ENCODE measurements at regions not wholly inside any gene's neighbourhood (a gene's known extent, or its start where the extent isn't known, plus 50 kb on each side); places are given as distances from the start of the nearest gene placed in this dataset.

GRCh38 chr14:66281036-66281776 lies 205.0 kb upstream of the CCDC196 start:
- no peaks in the 10 kb centered on the region for H3K9me3 ChIP-seq (replicated peaks; ENCODE audit: insufficient read depth, low read length)
- no peaks in the 10 kb centered on the region for H4K20me1 ChIP-seq (ENCODE audit: insufficient read depth, low read length)
- TF ChIP-seq EZH2phosphoT487 (IDR thresholded peaks at IDR 0.05; ENCODE audit: low read length): no peak
- no peak for TF ChIP-seq EZH2 (optimal IDR thresholded peaks at IDR 0.05; ENCODE audit: low read depth, low read length)
- TF ChIP-seq CTCF (IDR thresholded peaks at IDR 0.05; ENCODE audit: low read length): no peak
- no peaks in the 10 kb centered on the region for H3K36me3 ChIP-seq (replicated peaks; ENCODE audit: insufficient read depth, low read length)
- no peak overlapping the region for H2AFZ ChIP-seq (ENCODE audit: low read length)
- H3K27me3 ChIP-seq (replicated peaks; ENCODE audit: insufficient read depth, low read length): no peaks in the 10 kb centered on the region
- no peaks in the 10 kb centered on the region for H3K79me2 ChIP-seq (ENCODE audit: low read length)
- H3K4me1 ChIP-seq (ENCODE audit: low read length): no peaks in the 10 kb centered on the region
- H3F3A ChIP-seq (ENCODE audit: insufficient read depth, low read length): no peaks in the 10 kb centered on the region
- no peak overlapping the region for H3K9ac ChIP-seq (ENCODE audit: low read length)
- no peak for DNase-seq
- no peak overlapping the region for H3K27ac ChIP-seq (ENCODE audit: low read length)
- H3K4me3 ChIP-seq (ENCODE audit: low read length): no peak overlapping the region
- no peak overlapping the region for H3K4me2 ChIP-seq (ENCODE audit: low read depth, low read length)
- H3K9me2 ChIP-seq (replicated peaks; ENCODE audit: insufficient read depth, low read length): no peaks in the 10 kb centered on the region

- no peaks in the 10 kb centered on the region for H3F3A ChIP-seq (ENCODE audit: insufficient read depth, low read length)
- no peak overlapping the region for H3K9ac ChIP-seq (ENCODE audit: low read length)
- TF ChIP-seq EZH2phosphoT487 (IDR thresholded peaks at IDR 0.05; ENCODE audit: low read length) (no peak), EZH2 (optimal IDR thresholded peaks at IDR 0.05; ENCODE audit: low read depth, low read length) (no peak), CTCF (IDR thresholded peaks at IDR 0.05; ENCODE audit: low read length) (no peak)
- no peaks in the 10 kb centered on the region for H3K27me3 ChIP-seq (replicated peaks; ENCODE audit: insufficient read depth, low read length)
- no peak overlapping the region for H3K27ac ChIP-seq (ENCODE audit: low read length)
- no peaks in the 10 kb centered on the region for H3K9me3 ChIP-seq (replicated peaks; ENCODE audit: insufficient read depth, low read length)
- no peaks in the 10 kb centered on the region for H3K9me2 ChIP-seq (replicated peaks; ENCODE audit: insufficient read depth, low read length)
- H2AFZ ChIP-seq (ENCODE audit: low read length): no peak overlapping the region
- H3K4me3 ChIP-seq (ENCODE audit: low read length): no peak overlapping the region
- DNase-seq: no peak
- H3K36me3 ChIP-seq (replicated peaks; ENCODE audit: insufficient read depth, low read length): no peaks in the 10 kb centered on the region
- no peaks in the 10 kb centered on the region for H4K20me1 ChIP-seq (ENCODE audit: insufficient read depth, low read length)
- H3K79me2 ChIP-seq (ENCODE audit: low read length): no peaks in the 10 kb centered on the region
- H3K4me2 ChIP-seq (ENCODE audit: low read depth, low read length): no peak overlapping the region
- no peaks in the 10 kb centered on the region for H3K4me1 ChIP-seq (ENCODE audit: low read length)
Observed at GRCh38 chr14:66284346-66284745, 201.8 kb upstream of the CCDC196 start.

GRCh38 chr14:66288511-66288910 lies 197.7 kb upstream of the CCDC196 start:
- Histone ChIP-seq H4K20me1 (ENCODE audit: insufficient read depth, low read length) (no peaks in the 10 kb centered on the region), H2AFZ (ENCODE audit: low read length) (no peak overlapping the region), H3F3A (ENCODE audit: insufficient read depth, low read length) (no peaks in the 10 kb centered on the region), H3K27me3 (replicated peaks; ENCODE audit: insufficient read depth, low read length) (no peaks in the 10 kb centered on the region), H3K36me3 (replicated peaks; ENCODE audit: insufficient read depth, low read length) (no peaks in the 10 kb centered on the region), H3K4me1 (ENCODE audit: low read length) (no peaks in the 10 kb centered on the region), H3K79me2 (ENCODE audit: low read length) (no peaks in the 10 kb centered on the region), H3K9me3 (replicated peaks; ENCODE audit: insufficient read depth, low read length) (no peaks in the 10 kb centered on the region), H3K9ac (ENCODE audit: low read length) (no peak overlapping the region), H3K9me2 (replicated peaks; ENCODE audit: insufficient read depth, low read length) (no peaks in the 10 kb centered on the region), H3K27ac (ENCODE audit: low read length) (no peak overlapping the region), H3K4me3 (ENCODE audit: low read length) (no peak overlapping the region), H3K4me2 (ENCODE audit: low read depth, low read length) (no peak overlapping the region)
- TF ChIP-seq EZH2 (optimal IDR thresholded peaks at IDR 0.05; ENCODE audit: low read depth, low read length) (no peak), EZH2phosphoT487 (IDR thresholded peaks at IDR 0.05; ENCODE audit: low read length) (no peak), CTCF (IDR thresholded peaks at IDR 0.05; ENCODE audit: low read length) (no peak)
- DNase-seq: no peak
